ENCODE measurements at regions not wholly inside any gene's neighbourhood (a gene's known extent, or its start where the extent isn't known, plus 50 kb on each side); places are given as distances from the start of the nearest gene placed in this dataset.

DNA sequence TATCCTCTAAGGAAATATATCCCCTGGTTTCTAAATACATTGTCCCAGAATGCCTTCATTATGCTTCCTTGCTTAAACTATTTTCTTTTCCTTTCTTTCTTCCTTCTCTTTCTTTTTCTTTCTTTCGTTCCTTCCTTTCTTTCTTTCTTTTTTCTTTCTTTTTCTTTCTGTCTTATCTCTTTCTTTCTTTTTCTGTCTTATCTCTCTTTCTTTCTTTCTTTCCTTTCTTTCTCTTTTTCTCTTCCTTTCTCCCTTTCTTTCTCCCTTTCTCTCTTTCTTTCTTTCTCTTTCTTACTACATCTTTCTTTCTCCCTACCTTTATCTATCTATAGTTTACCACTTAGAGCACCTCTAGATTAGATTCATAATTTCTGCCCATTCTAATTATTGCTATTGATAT is 552.1 kb downstream of the PYDC2 start:
- Histone ChIP-seq H3K4me3 (replicated peaks in 1 of 3) (no peak overlapping the region), H3K36me3 (no peaks in the 10 kb centered on the region), H3K27me3 (no peaks in the 10 kb centered on the region), H3K9me3 (no peaks in the 10 kb centered on the region), H3K27ac (no peak overlapping the region), H3K4me1 (no peaks in the 10 kb centered on the region)
- intact Hi-C loops (cut with DNase I): no loop called here
- TF ChIP-seq POLR2A (IDR thresholded peaks at IDR 0.05): no peak
- TF ChIP-seq, protein P1, sequence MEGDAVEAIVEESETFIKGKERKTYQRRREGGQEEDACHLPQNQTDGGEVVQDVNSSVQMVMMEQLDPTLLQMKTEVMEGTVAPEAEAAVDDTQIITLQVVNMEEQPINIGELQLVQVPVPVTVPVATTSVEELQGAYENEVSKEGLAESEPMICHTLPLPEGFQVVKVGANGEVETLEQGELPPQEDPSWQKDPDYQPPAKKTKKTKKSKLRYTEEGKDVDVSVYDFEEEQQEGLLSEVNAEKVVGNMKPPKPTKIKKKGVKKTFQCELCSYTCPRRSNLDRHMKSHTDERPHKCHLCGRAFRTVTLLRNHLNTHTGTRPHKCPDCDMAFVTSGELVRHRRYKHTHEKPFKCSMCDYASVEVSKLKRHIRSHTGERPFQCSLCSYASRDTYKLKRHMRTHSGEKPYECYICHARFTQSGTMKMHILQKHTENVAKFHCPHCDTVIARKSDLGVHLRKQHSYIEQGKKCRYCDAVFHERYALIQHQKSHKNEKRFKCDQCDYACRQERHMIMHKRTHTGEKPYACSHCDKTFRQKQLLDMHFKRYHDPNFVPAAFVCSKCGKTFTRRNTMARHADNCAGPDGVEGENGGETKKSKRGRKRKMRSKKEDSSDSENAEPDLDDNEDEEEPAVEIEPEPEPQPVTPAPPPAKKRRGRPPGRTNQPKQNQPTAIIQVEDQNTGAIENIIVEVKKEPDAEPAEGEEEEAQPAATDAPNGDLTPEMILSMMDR (IDR thresholded peaks at IDR 0.05): no peak
- 78 to 86% methylated on average over 1 of the region's 1 CpG for WGBS, 2 donors
- DNase-seq: no peak

DNA sequence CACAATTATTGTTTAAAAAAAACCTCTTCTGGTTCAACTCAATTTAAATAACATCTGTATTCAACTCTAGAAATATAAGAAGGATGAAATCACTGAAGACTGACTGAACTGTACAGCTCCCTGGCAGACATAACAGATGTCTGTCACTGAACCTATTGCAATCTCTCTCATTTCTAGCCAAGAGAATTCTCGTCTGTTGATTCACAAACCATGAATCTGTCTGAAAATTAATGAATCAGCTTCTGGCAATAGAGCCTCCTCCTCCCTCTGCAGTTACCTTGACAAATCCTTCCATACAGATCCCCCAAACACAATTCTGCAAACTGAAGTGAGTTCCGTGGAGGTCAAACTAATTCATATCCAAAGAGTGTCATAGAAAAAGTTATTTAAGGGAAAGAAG is 561.4 kb downstream of the PYDC2 start:
- H3K4me3 ChIP-seq (replicated peaks in 1 of 3): no peak overlapping the region
- H3K27ac ChIP-seq: no peak overlapping the region
- H3K9me3 ChIP-seq: no peaks in the 10 kb centered on the region
- no peak for TF ChIP-seq POLR2A (IDR thresholded peaks at IDR 0.05)
- TF ChIP-seq, protein P1 (IDR thresholded peaks at IDR 0.05): no peak
- H3K27me3 ChIP-seq: no peaks in the 10 kb centered on the region
- intact Hi-C loops (cut with DNase I): no loop called here
- no peaks in the 10 kb centered on the region for H3K36me3 ChIP-seq
- no peaks in the 10 kb centered on the region for H3K4me1 ChIP-seq
- no peak for DNase-seq
- 82 to 90% methylated on average over 2 of the region's 2 CpGs for WGBS, 2 donors

DNA sequence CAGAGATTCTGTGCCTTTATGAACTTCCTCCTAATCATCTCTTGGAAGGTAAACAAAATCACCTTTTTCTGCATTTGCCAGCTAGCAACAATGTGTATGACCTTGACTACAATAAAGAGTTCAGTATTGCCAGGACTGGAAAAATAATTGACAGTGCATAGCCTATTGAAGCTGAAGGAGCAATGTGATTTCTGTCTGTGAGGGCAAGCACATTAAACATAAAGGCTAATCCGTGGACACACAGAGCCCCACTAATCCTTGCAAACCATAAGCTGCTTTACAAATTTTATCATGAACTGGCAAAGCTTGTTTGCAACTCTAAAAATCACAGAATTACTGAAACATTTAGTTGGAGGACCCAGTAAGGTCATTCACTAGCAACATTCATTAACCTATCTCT is 563.8 kb downstream of the PYDC2 start:
- intact Hi-C loops (cut with DNase I): no loop called here

DNA sequence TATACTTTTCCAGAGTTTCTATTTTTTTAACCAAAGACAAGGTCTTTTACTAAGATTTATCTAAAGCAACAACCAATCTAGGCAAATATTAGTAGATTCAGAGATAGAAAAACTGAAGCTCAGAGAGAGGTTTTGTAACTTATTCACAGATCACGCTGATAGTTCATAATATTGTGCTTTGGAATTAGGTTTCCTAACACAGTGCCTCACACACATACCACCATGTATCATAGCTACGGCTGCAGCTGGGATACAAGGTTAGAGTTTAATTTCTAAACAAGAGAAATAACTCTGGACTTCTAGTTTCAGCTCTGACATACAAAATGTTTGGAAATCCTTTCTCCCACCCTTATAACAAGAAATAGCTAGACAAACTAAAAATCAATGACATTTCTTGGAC is 565.7 kb downstream of the PYDC2 start:
- WGBS, 2 donors: 91 to 94% methylated on average over 2 of the region's 2 CpGs
- DNase-seq: no peak
- H3K27ac ChIP-seq: no peak overlapping the region
- no peaks in the 10 kb centered on the region for H3K9me3 ChIP-seq
- no peak overlapping the region for H3K4me3 ChIP-seq (replicated peaks in 1 of 3)
- intact Hi-C loops (cut with DNase I): no loop called here
- H3K4me1 ChIP-seq: no peaks in the 10 kb centered on the region
- no peaks in the 10 kb centered on the region for H3K27me3 ChIP-seq
- H3K36me3 ChIP-seq: no peaks in the 10 kb centered on the region
- TF ChIP-seq POLR2A (IDR thresholded peaks at IDR 0.05): no peak
- TF ChIP-seq, protein P1 (IDR thresholded peaks at IDR 0.05): no peak

More for the DNA sequence above, 563.8 kb downstream of the PYDC2 start:
- Histone ChIP-seq H3K9me3 (no peaks in the 10 kb centered on the region), H3K36me3 (no peaks in the 10 kb centered on the region), H3K4me3 (replicated peaks in 1 of 3) (no peak overlapping the region), H3K4me1 (no peaks in the 10 kb centered on the region), H3K27me3 (no peaks in the 10 kb centered on the region), H3K27ac (no peak overlapping the region)
- TF ChIP-seq, protein P1 (IDR thresholded peaks at IDR 0.05): no peak
- no peak for TF ChIP-seq POLR2A (IDR thresholded peaks at IDR 0.05)
- WGBS, 2 donors: 75 to 83% methylated on average over 1 of the region's 1 CpG
- no peak for DNase-seq

DNA sequence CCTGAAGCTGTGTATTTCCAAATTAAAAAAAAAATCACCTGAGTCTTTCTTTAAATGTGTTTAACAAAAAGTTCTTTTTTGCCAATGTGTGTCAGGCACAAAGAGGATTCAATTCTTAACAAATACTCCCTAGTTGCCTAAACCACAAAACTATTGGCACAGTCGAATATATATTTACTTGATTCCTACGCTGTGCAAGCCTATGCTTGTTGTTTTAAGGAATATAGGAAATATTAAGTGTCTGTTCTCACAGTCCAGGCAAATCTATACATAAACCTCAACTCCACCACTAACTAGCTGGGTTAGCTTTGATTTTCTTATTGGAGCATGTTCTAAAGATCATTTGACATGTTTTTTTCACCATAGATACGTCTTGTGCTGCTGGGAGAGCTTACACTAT is 571.0 kb downstream of the PYDC2 start:
- WGBS, 2 donors: 91 to 92% methylated on average over 3 of the region's 3 CpGs
- H3K36me3 ChIP-seq: no peaks in the 10 kb centered on the region
- no peak for DNase-seq
- no peaks in the 10 kb centered on the region for H3K4me1 ChIP-seq
- no peaks in the 10 kb centered on the region for H3K9me3 ChIP-seq
- TF ChIP-seq POLR2A (IDR thresholded peaks at IDR 0.05): no peak
- TF ChIP-seq, protein P1 (IDR thresholded peaks at IDR 0.05): no peak
- H3K27ac ChIP-seq: no peak overlapping the region
- no peak overlapping the region for H3K4me3 ChIP-seq (replicated peaks in 1 of 3)
- H3K27me3 ChIP-seq: no peaks in the 10 kb centered on the region
- intact Hi-C loops (cut with DNase I): no loop called here
